ENCODE measurements at regions not wholly inside any gene's neighbourhood (a gene's known extent, or its start where the extent isn't known, plus 50 kb on each side); places are given as distances from the start of the nearest gene placed in this dataset.

DNA sequence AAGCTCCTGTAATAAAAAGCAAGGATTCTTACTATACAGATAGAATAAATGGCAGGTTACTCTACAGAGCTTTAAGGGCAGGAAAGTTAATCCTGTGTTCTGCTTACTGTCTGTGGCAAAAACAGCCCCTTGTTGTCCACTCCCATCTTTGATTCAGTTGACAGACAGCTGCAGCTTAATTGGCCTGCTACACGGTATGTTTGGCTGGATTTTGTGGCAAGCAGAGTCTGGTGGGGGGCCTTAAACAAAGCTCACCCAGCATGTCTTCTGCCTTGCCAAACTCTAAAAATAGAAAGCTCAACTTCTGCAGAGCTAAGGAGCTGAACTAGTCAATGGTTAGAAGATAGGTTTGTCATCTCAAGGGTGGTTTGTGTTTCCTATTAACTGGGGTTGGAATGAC is 407.2 kb downstream of the HLX start:
- DNase-seq (ENCODE audit: low spot score) (no peak), ATAC-seq (no peak), FAIRE-seq (no peak)
- Histone ChIP-seq H3K9ac (ENCODE audit: insufficient read depth, low read depth, low read length) (no peak overlapping the region), H3K27ac (ENCODE audit: extremely low read length, insufficient read depth, low read length) (no peak overlapping the region), H2AFZ (ENCODE audit: low read length) (no peak overlapping the region), H3K36me3 (replicated peaks in 1 of 2; ENCODE audit: control insufficient read depth in 1 of 2, insufficient read depth in 2 of 2, low read length in 2 of 2) (no peaks in the 10 kb centered on the region), H4K20me1 (ENCODE audit: insufficient read depth, low read length) (no peaks in the 10 kb centered on the region), H3K27me3 (ENCODE audit: control insufficient read depth in 1 of 2, insufficient read depth in 2 of 2, low read length in 2 of 2) (no peaks in the 10 kb centered on the region), H3K4me2 (ENCODE audit: low read depth, low read length) (no peak overlapping the region), H3K9me3 (ENCODE audit: low read length) (no peaks in the 10 kb centered on the region), H3K4me1 (ENCODE audit: insufficient read depth, low read length) (no peaks in the 10 kb centered on the region), H3K79me2 (ENCODE audit: insufficient read depth, low read length) (no peaks in the 10 kb centered on the region), H3K4me3 (replicated peaks in 1 of 3; ENCODE audit: insufficient read depth in 1 of 3, low read depth in 2 of 3, low read length in 3 of 3) (no peak overlapping the region)
- ChIA-PET POLR2A (no interaction called here), CTCF (ENCODE audit: low intra/inter-chr PET ratio, low total read pairs) (no interaction called here)
- 0% methylated on average over 1 of the region's 1 CpG for WGBS (ENCODE audit: low lambda C conversion rate)
- in situ Hi-C loops (cut with HindIII; ENCODE audit: extremely low pct_ligation_motif_present, low pct_unique_long_range_greater_than_20kb): no loop called here
- no TSS peak for BruUV-seq (replicated peaks)
- TF ChIP-seq, protein P1, sequence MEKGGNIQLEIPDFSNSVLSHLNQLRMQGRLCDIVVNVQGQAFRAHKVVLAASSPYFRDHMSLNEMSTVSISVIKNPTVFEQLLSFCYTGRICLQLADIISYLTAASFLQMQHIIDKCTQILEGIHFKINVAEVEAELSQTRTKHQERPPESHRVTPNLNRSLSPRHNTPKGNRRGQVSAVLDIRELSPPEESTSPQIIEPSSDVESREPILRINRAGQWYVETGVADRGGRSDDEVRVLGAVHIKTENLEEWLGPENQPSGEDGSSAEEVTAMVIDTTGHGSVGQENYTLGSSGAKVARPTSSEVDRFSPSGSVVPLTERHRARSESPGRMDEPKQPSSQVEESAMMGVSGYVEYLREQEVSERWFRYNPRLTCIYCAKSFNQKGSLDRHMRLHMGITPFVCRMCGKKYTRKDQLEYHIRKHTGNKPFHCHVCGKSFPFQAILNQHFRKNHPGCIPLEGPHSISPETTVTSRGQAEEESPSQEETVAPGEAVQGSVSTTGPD (CRISPR knock-in tag; IDR thresholded peaks at IDR 0.05): no peak
- TF ChIP-seq TGIF2 (CRISPR knock-in tag; IDR thresholded peaks at IDR 0.05) (no peak), ZNF772 (CRISPR knock-in tag; IDR thresholded peaks at IDR 0.05) (no peak), SAFB2 (CRISPR knock-in tag; IDR thresholded peaks at IDR 0.05; ENCODE audit: borderline replicate concordance, low read depth) (no peak), ZFP41 (CRISPR knock-in tag; IDR thresholded peaks at IDR 0.05; ENCODE audit: borderline replicate concordance) (no peak), AGO2 (optimal IDR thresholded peaks at IDR 0.05; ENCODE audit: low read depth, low read length) (no peak), GLI4 (CRISPR knock-in tag; IDR thresholded peaks at IDR 0.05; ENCODE audit: borderline replicate concordance) (no peak), ZNF569 (CRISPR knock-in tag; IDR thresholded peaks at IDR 0.05; ENCODE audit: borderline replicate concordance) (no peak), CREM (IDR thresholded peaks at IDR 0.05) (no peak), CREM (CRISPR knock-in tag; IDR thresholded peaks at IDR 0.05) (no peak), FOSL2 (CRISPR knock-in tag; IDR thresholded peaks at IDR 0.05) (no peak)
- TF ChIP-seq, protein P2, sequence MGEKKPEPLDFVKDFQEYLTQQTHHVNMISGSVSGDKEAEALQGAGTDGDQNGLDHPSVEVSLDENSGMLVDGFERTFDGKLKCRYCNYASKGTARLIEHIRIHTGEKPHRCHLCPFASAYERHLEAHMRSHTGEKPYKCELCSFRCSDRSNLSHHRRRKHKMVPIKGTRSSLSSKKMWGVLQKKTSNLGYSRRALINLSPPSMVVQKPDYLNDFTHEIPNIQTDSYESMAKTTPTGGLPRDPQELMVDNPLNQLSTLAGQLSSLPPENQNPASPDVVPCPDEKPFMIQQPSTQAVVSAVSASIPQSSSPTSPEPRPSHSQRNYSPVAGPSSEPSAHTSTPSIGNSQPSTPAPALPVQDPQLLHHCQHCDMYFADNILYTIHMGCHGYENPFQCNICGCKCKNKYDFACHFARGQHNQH (CRISPR knock-in tag; IDR thresholded peaks at IDR 0.05): no peak
- intact Hi-C loops (cut with micrococcal nuclease; ENCODE audit: unreplicated experiment): no loop called here

Measured in HepG2 (cell line).